Vagina (tissue), 2 donors: ENCODE measurements at regions not wholly inside any gene's neighbourhood (a gene's known extent, or its start where the extent isn't known, plus 50 kb on each side); places are given as distances from the start of the nearest gene placed in this dataset.

Experiments used
- CTCF ChIP-seq, 3 experiments: fragments of 450-650 bp in 2 of 3; fragments of 200-600 bp in 1 of 3; sonication (generic) in 1 of 3; IDR thresholded peaks; one replicate each; pipeline ENCODE4 v1.5.1; 2017 to 2019; ENCODE audit warnings: antibody characterized with exemption in 3 of 3, mild to moderate bottlenecking in 2 of 3, moderate library complexity in 2 of 3
- POLR2A ChIP-seq, 2 donors: fragments of 450-650 bp; IDR thresholded peaks; one replicate each; pipeline ENCODE4 v1.6.1; 2017; ENCODE audit warnings: antibody characterized with exemption in 2 of 2, mild to moderate bottlenecking in 2 of 2, moderate library complexity in 2 of 2
- POLR2AphosphoS5 ChIP-seq, 2 donors: sonication (generic); formaldehyde crosslinking; IDR thresholded peaks; one replicate each; pipeline ENCODE4 v1.9.0; 2017; ENCODE audit warnings: antibody characterized with exemption in 2 of 2, mild to moderate bottlenecking in 2 of 2, low read depth in 1 of 2; ENCODE audit not compliant: insufficient read depth in 1 of 2

GRCh38 chr22:22955866-22956535 is 68.4 kb downstream of the IGLL5 start:
- TF ChIP-seq CTCF (IDR thresholded peaks at IDR 0.05): peak; percentile 43 to 85 (median 76)
- no peak for TF ChIP-seq POLR2A (IDR thresholded peaks at IDR 0.05)
- no peak for TF ChIP-seq POLR2AphosphoS5 (IDR thresholded peaks at IDR 0.05; ENCODE audit: insufficient read depth in 1 of 2, low read depth in 1 of 2)
